SK-N-SH (cell line): ENCODE measurements at regions not wholly inside any gene's neighbourhood (a gene's known extent, or its start where the extent isn't known, plus 50 kb on each side); places are given as distances from the start of the nearest gene placed in this dataset.
A peak's percentile ranks its signal among the peaks of the same experiment; 100 is the strongest.

Experiments
- CTCF ChIA-PET: fragments of 300-600, 350-600 bp; formaldehyde crosslinking; extraction: SDS; loops from one replicate; lab custom pipeline; 2021; lab: Yijun Ruan, JAX
- POLR2A ChIA-PET: fragments of 350-600 bp; sonication (Branson Sonifier 250); formaldehyde crosslinking; extraction: SDS; loops from one replicate; lab custom pipeline; 2020; ENCODE audit warnings: antibody characterized with exemption, inconsistent platforms; lab: Yijun Ruan, JAX
- DNase-seq: peaks from one replicate; pipeline ENCODE4 v3.0.0; 2012
- H2AFZ ChIP-seq: fragments of 200-600 bp; sonication (generic); 2 replicates; pipeline ENCODE4 v1.8.1; 2016; ENCODE audit warnings: antibody characterized with exemption, mild to moderate bottlenecking, low read depth
- H3F3A ChIP-seq: fragments of 200-600 bp; sonication (generic); replicated peaks from 2 replicates; pipeline ENCODE3; 2016; ENCODE audit warnings: antibody characterized with exemption, mild to moderate bottlenecking; ENCODE audit not compliant: insufficient read depth
- H3K27ac ChIP-seq, 2 experiments: fragments of 200-500 bp in 1 of 2; fragments of 200-600 bp in 1 of 2; sonication (Bioruptor generic) in 1 of 2; sonication (generic), shearing (Covaris generic) in 1 of 2; 2 replicates each; pipeline versions ENCODE4 v1.5.1 to v1.6.1; 2014 to 2016; ENCODE audit warnings: low read depth in 2 of 2, inconsistent platforms in 1 of 2, low read length in 1 of 2, mild to moderate bottlenecking in 1 of 2, mixed read lengths in 1 of 2
- H3K27me3 ChIP-seq: fragments of 200-600 bp; sonication (generic), shearing (Covaris generic); 2 replicates; pipeline ENCODE4 v1.6.1; 2016; ENCODE audit warnings: mixed run types; ENCODE audit not compliant: insufficient read depth
- H3K36me3 ChIP-seq, 2 experiments: fragments of 200-500 bp in 1 of 2; fragments of 200-600 bp in 1 of 2; sonication (Bioruptor generic) in 1 of 2; sonication (generic) in 1 of 2; replicated peaks in 1 of 2; 2 replicates each; pipeline versions ENCODE3 to v1.5.1; 2014 to 2016; ENCODE audit warnings: low read length in 1 of 2, mild to moderate bottlenecking in 1 of 2; ENCODE audit not compliant: insufficient read depth in 2 of 2, control insufficient read depth in 1 of 2
- H3K4me1 ChIP-seq, 2 experiments: fragments of 200-500 bp in 1 of 2; fragments of 200-600 bp in 1 of 2; sonication (Bioruptor generic) in 1 of 2; sonication (generic), shearing (Covaris generic) in 1 of 2; 2 replicates each; pipeline versions ENCODE4 v1.5.1 to v1.6.1; 2014 to 2016; ENCODE audit warnings: low read depth in 1 of 2, low read length in 1 of 2, mixed run types in 1 of 2; ENCODE audit not compliant: insufficient read depth in 2 of 2, control insufficient read depth in 1 of 2
- H3K4me2 ChIP-seq: fragments of 200-600 bp; sonication (generic), shearing (Covaris generic); 2 replicates; pipeline ENCODE4 v1.6.1; 2017; ENCODE audit warnings: mixed run types
- H3K4me3 ChIP-seq, 2 experiments: fragments of 200-500 bp in 1 of 2; fragments of 200-600 bp in 1 of 2; sonication (Bioruptor generic) in 1 of 2; sonication (generic), shearing (Covaris generic) in 1 of 2; 2 replicates each; pipeline versions ENCODE4 v1.5.1 to v1.8.1; 2014 to 2016; ENCODE audit warnings: low read depth in 2 of 2, inconsistent platforms in 1 of 2, low read length in 1 of 2, mild to moderate bottlenecking in 1 of 2, mixed read lengths in 1 of 2, moderate library complexity in 1 of 2
- H3K79me2 ChIP-seq: fragments of 200-600 bp; sonication (generic); 2 replicates; pipeline ENCODE4 v1.8.1; 2017; ENCODE audit warnings: mild to moderate bottlenecking; ENCODE audit not compliant: insufficient read depth
- H3K9ac ChIP-seq: fragments of 200-600 bp; sonication (generic); 2 replicates; pipeline ENCODE4 v1.6.1; 2017; ENCODE audit warnings: mixed run types
- H3K9me2 ChIP-seq: fragments of 200-600 bp; sonication (generic); 2 replicates; pipeline ENCODE4 v1.6.1; 2017; ENCODE audit warnings: mixed run types
- H3K9me3 ChIP-seq: fragments of 200-600 bp; sonication (generic); 2 replicates; pipeline ENCODE4 v1.6.1; 2017; ENCODE audit warnings: mixed run types, mild to moderate bottlenecking, moderate library complexity
- H4K20me1 ChIP-seq: fragments of 200-600 bp; sonication (generic); 2 replicates; pipeline ENCODE4 v1.6.1; 2017; ENCODE audit warnings: mild to moderate bottlenecking, mixed run types; ENCODE audit not compliant: insufficient read depth
- CHD2 ChIP-seq: fragments of 150-350 bp; IDR thresholded peaks from 2 replicates; pipeline ENCODE4 v1.6.1; 2018; ENCODE audit warnings: low read length; ENCODE audit not compliant: partially characterized antibody
- CTCF ChIP-seq: fragments of 200-600 bp; sonication (generic); IDR thresholded peaks from 2 replicates; pipeline ENCODE4 v1.6.1; 2017; ENCODE audit warnings: antibody characterized with exemption, mild to moderate bottlenecking, moderate library complexity
- FOXJ3 ChIP-seq: sonication (generic); formaldehyde crosslinking; IDR thresholded peaks from 2 replicates; pipeline ENCODE4 v1.5.1; 2020; ENCODE audit warnings: mild to moderate bottlenecking, missing genetic modification reagents
- NFIC ChIP-seq: IDR thresholded peaks from 2 replicates; pipeline ENCODE4 v1.4.0; 2012; ENCODE audit warnings: borderline replicate concordance
- NRF1 ChIP-seq: IDR thresholded peaks from 2 replicates; pipeline ENCODE4 v1.6.1; 2012; ENCODE audit warnings: low read depth, mild to moderate bottlenecking, low read length
- RCOR1 ChIP-seq: fragments of 150-350 bp; IDR thresholded peaks from 2 replicates; pipeline ENCODE4 v1.6.1; 2017; ENCODE audit warnings: antibody characterized with exemption, low read length
- RFX5 ChIP-seq: IDR thresholded peaks from 2 replicates; pipeline ENCODE4 v1.6.1; 2012; ENCODE audit warnings: mild to moderate bottlenecking, improper control_type of control experiment, low read length
- TAF1 ChIP-seq: IDR thresholded peaks from 2 replicates; pipeline ENCODE4 v1.6.1; 2012; ENCODE audit warnings: low read depth, mild to moderate bottlenecking, low read length, moderate library complexity, borderline replicate concordance
- YY1 ChIP-seq: IDR thresholded peaks from 2 replicates; pipeline ENCODE4 v1.4.0; 2012; ENCODE audit warnings: low read depth, mild to moderate bottlenecking
- WGBS: methylation state at CpG from one replicate; pipeline ENCODE4 v1.1.6; 2017; ENCODE audit warnings: low lambda C conversion rate; 5-methylcytosine and 5-hydroxymethylcytosine counted together
- TF ChIP-seq, protein P1 (sequence below): IDR thresholded peaks from 2 replicates; pipeline ENCODE4 v1.4.0; 2012; ENCODE audit warnings: low read depth, borderline replicate concordance

DNA sequence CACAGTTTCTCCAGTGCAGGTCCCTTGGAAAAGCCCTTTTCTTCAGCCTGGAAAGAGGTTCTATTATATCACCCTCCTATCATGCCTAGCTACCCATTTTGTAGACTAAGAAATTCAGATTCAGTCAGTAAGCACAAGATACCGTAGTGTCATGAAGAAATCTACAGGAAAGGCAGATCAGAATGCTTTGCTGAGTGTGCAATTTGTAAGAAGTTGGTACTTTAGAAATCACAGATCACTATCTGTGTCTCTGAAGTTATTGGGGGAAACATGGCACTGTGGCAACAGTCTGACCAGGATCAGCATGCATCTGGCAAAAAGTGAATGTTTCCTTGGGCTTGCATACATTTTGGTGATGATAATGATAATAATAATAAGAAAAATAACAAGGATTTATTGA, 531.8 kb downstream of the EPHB1 start:
- ChIA-PET CTCF (no interaction called here), POLR2A (no interaction called here)
- Histone ChIP-seq H3F3A (no peaks in the 10 kb centered on the region), H3K9me3 (no peaks in the 10 kb centered on the region), H3K4me2 (no peak overlapping the region), H4K20me1 (no peaks in the 10 kb centered on the region), H3K4me3 (no peak overlapping the region), H3K27me3 (no peaks in the 10 kb centered on the region), H3K9me2 (no peaks in the 10 kb centered on the region), H3K27ac (no peak overlapping the region), H3K79me2 (no peaks in the 10 kb centered on the region), H3K36me3 (no peaks in the 10 kb centered on the region), H2AFZ (no peak overlapping the region), H3K4me1 (no peaks in the 10 kb centered on the region; a peak in 1 of 4 replicates), H3K9ac (no peak overlapping the region)
- DNase-seq, result no peak
- WGBS, result 28% methylated on average over 1 of the region's 1 CpG
- TF ChIP-seq NFIC (no peak), TAF1 (no peak), CHD2 (no peak), NRF1 (no peak)

- Histone ChIP-seq H3K9me3 (no peaks in the 10 kb centered on the region), H3F3A (no peaks in the 10 kb centered on the region), H3K9me2 (no peaks in the 10 kb centered on the region), H3K9ac (no peak overlapping the region), H2AFZ (no peak overlapping the region), H4K20me1 (no peaks in the 10 kb centered on the region), H3K4me1 (no peaks in the 10 kb centered on the region; a peak in 1 of 4 replicates), H3K79me2 (no peaks in the 10 kb centered on the region), H3K27me3 (no peaks in the 10 kb centered on the region), H3K4me2 (no peak overlapping the region), H3K4me3 (no peak overlapping the region), H3K36me3 (no peaks in the 10 kb centered on the region), H3K27ac (no peak overlapping the region)
- TF ChIP-seq, protein P1, sequence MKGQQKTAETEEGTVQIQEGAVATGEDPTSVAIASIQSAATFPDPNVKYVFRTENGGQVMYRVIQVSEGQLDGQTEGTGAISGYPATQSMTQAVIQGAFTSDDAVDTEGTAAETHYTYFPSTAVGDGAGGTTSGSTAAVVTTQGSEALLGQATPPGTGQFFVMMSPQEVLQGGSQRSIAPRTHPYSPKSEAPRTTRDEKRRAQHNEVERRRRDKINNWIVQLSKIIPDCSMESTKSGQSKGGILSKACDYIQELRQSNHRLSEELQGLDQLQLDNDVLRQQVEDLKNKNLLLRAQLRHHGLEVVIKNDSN, result no peak
- TF ChIP-seq YY1, result no peak
- no peak for TF ChIP-seq FOXJ3 (CRISPR knock-in tag)
- CTCF ChIA-PET, result no interaction called here
- POLR2A ChIA-PET, result no interaction called here
- no peak for DNase-seq
- 23% methylated on average over 5 of the region's 5 CpGs for whole genome bisulfite sequencing
These were observed 533.0 kb downstream of the EPHB1 start for GRCh38 chr3:135328036-135328435.

DNA sequence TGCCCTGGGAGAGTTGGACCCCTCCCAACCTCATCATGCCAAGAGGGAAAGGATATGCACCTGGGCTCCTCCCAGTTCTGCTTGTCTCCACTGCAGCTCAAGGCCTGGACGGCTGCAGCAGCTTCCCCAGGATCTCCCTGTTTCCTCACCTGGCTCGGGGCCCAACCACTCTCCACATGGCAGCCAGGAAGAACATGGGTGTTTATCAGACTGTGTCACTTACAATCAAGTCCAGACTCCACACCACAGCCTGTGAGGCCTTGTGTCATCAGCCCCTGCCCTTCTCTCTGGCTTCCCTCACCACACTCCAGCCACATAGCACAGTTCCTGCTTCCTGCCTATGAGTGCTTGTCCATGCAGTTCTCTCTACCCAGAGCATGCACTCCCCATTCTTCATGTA, 534.4 kb downstream of the EPHB1 start:
- no peaks in the 10 kb centered on the region for H3K9me3 ChIP-seq
- no peak overlapping the region for H2AFZ ChIP-seq
- H3F3A ChIP-seq, result no peaks in the 10 kb centered on the region
- H3K36me3 ChIP-seq, result no peaks in the 10 kb centered on the region
- no peak overlapping the region for H3K9ac ChIP-seq
- WGBS, result no CpG with 5 or more reads among the region's 2 CpGs
- no peaks in the 10 kb centered on the region; a peak in 1 of 4 replicates for H3K4me1 ChIP-seq
- no peak overlapping the region for H3K4me2 ChIP-seq
- H3K79me2 ChIP-seq, result no peaks in the 10 kb centered on the region
- no peak overlapping the region for H3K4me3 ChIP-seq
- peak; percentile 1 for DNase-seq
- H3K27me3 ChIP-seq, result no peaks in the 10 kb centered on the region
- H3K27ac ChIP-seq, result no peak overlapping the region
- TF ChIP-seq, protein P1, result no peak
- TF ChIP-seq RFX5 (no peak), CTCF (no peak), FOXJ3 (CRISPR knock-in tag) (no peak), RCOR1 (no peak)
- TF ChIP-seq, all 33 proteins: peak for 0
- ChIA-PET CTCF (no interaction called here), POLR2A (no interaction called here)
- H3K9me2 ChIP-seq, result no peaks in the 10 kb centered on the region
- H4K20me1 ChIP-seq, result no peaks in the 10 kb centered on the region
